SK-MEL-5 (cell line): ENCODE measurements at regions not wholly inside any gene's neighbourhood (a gene's known extent, or its start where the extent isn't known, plus 50 kb on each side); places are given as distances from the start of the nearest gene placed in this dataset.
"Not testable (repeated sequence)": the region's sequence is repeated elsewhere in the genome, so short reads cannot be mapped to it uniquely, and the experiment has no call there.

ENCODE experiments used
- DNase-seq: peaks from one replicate; pipeline ENCODE4 v3.0.0-alpha.2; 2016; ENCODE audit warnings: low read depth, low spot score
- in situ Hi-C: cut with HindIII; loops from 2 replicates; pipeline ENCODE4 v1.10.0; 2016; ENCODE audit warnings: low sequenced_read_pairs, high pct_unique_total_duplicates, low pct_unique_long_range_greater_than_20kb

DNA sequence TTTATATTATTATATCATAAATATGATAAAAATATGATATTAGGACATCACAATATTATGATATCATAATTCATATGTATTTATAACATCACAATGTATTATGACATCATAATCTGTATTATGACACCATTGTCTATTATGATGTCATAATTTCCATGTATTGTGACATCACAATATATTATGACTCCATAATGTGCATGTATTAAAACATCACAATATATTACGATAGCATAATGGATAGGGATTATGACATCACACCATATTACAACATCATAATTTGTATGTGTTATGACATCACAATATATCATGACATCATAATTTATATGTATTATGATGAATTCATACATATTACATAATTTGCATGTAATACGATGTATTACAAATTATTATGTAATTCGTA is 1755.9 kb downstream of the TP53TG3F start:
- in situ Hi-C loops: no loop called here

DNA sequence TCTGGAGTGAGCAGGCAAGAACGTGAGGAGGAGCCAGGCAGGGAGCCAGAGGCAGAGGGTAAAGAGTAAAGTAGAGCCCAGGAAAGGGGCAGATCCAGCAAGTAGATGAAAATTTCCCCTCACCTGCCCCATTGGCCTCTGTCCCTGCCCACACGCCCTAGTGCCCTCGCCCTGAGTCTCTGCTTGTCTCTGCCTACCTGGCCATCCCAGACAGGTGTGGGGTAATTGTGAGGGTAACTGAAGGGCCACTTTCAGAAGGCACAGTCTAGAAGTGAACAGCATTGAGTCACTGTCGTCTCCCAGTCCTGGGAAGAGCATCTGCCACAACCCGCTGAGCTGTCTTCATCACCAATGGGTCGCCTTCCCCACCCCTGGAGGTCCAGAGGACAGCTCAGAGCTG is 1756.8 kb downstream of the TP53TG3F start:
- DNase-seq, in situ Hi-C loops: not testable (repeated sequence)

More for the DNA sequence above, 1755.9 kb downstream of the TP53TG3F start:
- no peak for DNase-seq

DNA sequence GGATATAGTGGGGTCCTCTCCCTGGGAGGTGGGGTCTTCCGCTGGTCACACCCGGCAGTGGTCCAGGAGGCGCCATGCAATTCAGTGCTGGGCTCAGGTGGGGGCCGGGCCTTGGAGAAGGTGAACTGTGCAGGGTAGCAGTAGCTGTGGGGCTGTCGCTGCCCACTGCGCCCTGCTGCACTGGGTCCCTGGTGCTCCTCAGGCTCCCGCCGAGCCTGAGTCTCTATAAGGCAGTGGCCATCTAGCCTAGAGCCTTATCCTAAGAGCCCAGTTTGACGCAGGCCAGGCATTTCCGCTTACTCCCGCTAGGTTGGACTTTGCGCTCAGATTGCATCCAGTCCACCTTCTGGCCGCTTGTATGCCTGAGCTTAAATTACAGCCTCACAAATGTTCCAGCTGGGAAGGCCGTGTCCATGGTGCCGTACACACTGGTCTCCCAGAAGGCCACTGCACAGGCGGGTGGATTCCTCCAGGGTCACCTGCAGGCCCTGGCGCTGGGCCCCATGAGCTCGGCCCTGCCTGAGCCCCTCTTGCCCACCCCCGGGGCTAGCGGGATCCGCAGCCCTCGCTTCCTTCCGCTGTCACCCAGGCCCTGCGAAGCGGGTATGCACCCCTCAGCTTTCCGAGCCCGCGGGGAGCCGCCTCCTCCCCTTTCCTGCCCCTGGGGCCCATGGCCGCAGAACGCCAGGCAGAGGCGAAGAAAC is 1762.2 kb downstream of the TP53TG3F start:
- in situ Hi-C loops: no loop called here

DNA sequence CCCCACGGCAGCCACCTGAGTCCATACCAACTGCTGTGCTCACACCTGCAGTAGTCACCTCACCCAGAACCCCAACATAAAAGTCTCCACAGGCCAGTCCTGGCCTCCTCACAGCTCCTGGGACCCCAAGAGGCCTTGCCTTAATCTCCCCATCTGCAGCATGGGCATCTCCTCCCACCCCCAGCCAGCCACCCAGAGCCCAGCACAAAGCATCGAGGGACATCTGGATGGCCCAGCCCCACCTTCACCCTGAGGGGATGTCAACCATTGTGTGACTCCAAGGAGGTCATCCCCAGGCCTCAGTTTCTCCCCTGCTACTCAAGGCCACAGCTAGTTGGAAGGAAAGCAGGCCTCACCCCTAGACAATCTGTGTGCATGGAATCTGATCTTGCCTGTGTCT is 1775.3 kb downstream of the TP53TG3F start:
- in situ Hi-C loops: no loop called here
- DNase-seq: no peak

More for the DNA sequence above, 1762.2 kb downstream of the TP53TG3F start:
- DNase-seq: no peak

DNA sequence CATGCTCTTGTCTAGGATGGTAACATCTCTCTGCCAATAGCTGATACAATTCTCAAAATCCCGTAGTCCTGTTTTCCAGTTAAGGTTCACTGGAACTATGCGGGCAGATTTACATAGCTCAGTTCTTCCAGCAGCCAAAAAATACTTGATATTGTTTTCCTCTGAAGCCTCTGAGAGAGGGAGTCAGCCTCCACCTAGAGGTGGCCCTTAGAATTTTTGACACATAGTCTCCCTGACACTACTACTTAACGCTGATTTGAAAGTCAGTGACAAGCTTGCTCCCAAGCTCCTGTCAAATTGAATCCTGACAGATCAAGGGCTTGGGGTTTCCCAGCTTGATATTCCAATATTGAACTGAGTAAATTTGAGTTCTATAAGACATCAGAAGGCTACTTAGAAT is 1780.1 kb downstream of the TP53TG3F start:
- peak; percentile 59 for DNase-seq
- in situ Hi-C loops: no loop called here

DNA sequence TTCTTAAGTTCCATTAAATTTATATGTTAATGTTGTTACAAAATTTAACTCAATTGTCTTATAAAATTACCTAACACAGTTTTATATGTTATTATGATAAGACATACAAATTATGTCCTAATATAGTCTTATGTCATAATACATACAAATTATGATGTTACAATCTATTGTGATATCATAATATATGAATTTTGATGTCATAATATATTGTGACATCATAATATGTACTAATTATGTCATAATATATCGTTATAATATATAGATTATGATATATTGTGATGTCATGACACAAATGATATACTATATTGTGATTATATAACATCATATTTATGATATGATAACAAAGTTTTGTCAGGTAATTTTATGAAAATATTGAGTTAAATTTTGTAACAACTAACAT is 1789.6 kb downstream of the TP53TG3F start:
- DNase-seq: no peak

DNA sequence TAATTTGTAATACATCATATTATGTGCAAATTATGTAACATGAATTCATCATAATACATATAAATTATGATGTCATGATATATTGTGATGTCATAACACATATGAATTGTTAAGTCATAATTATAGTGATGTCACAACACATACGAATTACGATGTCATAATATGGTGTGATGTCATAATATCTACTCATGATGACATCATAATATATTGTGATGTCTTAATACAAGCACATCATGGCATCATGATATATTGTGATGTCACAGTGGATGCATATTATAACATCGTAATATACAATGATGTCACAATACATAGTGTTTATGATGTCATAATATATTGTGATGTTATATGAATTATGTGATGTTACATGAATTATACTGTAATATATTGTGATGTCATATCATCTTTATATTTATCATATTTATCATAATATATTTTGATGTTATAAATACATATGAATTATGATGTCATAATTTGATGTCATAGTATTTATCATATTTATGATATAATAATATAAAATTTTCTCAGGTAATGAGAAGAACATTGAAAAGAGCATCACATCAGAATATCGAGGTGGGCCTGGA is 1793.0 kb downstream of the TP53TG3F start:
- in situ Hi-C loops: no loop called here
- DNase-seq: peak; percentile 31

More for the DNA sequence above, 1789.6 kb downstream of the TP53TG3F start:
- in situ Hi-C loops: no loop called here

DNA sequence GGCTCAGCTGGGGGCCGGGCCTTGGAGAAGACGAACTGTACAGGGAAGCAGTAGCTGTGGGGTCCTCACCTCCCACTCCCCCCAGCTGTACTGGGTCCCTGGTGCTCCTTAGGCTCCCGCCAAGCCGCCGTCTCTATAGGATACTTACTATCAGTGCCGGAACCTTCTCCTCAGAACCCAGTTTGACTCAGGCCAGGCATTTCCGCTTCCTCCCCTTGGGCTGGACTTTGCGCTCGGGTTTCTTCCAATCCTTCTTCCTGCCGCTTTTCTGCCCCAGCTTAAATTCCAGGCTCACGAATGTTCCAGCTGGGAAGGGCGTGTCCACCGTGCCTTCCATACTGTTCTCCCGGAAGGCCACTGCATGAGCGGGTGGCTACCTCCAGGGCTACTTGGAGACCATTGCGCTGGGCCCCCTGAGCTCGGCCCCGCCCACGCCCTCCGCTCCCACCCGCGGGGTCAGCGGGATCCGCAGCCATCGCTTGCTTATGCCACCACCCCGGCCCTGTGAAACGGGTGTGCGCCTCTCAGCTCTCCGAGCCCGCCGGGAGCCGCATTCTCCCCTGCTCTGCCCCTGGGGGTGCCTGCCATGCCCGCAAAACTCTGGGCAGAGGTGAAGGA is 1795.9 kb downstream of the TP53TG3F start:
- in situ Hi-C loops: no loop called here
- DNase-seq: no peak

DNA sequence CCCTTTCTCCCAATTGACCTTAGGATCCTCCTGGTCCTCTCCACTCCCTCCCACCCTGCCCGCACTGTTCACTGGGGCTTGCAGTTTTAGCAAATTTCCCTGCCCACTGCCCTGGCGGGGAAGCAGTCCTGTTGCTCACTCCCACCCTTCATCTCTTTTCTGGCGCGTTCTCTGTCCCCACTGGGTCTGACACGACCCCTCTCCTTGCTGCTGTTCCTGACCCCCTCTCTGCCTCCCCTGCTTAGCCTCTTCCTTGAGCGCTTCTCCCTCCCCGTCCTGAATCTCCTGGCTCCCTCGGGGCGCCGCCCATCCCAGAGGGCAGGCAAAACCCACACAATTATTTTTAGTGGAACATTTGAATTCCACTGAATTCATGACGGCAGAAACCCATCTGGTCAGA is 1796.4 kb downstream of the TP53TG3F start:
- in situ Hi-C loops: no loop called here
- DNase-seq: no peak

DNA sequence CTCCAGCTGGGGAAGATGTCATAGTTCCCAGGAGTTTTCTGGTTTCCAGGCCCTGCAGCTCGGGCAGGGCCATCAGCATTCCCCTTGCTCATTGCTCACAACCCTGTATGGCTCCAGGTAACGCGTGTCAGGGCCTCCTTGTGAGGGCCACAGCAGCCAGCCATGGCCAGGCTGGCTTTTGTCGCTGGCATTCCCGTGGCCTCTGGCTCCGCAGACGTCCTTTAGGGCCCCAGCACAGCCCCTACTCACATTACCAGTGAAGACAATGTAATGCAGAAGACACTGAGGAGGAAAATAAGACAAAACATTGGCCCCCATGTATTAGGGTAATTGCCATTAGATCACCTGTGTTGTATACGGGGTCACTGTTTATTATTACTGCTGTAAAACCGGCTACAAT is 1799.0 kb downstream of the TP53TG3F start:
- in situ Hi-C loops: no loop called here
- no peak for DNase-seq

DNA sequence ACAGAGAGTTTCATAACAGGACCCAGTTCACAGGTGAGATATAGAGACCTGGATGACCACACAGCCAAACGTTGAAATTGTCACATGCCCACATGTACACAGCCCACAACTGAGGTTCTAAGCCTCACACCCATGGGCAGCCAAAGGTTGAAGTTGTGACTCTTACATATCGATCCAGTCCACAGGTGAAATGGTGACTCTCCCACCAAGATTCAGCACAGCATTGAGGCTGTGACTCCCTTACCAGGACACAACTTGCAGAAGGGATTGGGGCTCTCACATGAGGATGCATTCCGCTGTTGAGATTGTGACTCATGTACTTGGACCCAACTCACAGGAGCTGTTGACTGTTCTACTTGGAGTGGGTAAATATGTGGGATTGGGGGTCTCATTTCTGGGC is 1836.4 kb downstream of the TP53TG3F start:
- DNase-seq: no peak
- in situ Hi-C loops: no loop called here

DNA sequence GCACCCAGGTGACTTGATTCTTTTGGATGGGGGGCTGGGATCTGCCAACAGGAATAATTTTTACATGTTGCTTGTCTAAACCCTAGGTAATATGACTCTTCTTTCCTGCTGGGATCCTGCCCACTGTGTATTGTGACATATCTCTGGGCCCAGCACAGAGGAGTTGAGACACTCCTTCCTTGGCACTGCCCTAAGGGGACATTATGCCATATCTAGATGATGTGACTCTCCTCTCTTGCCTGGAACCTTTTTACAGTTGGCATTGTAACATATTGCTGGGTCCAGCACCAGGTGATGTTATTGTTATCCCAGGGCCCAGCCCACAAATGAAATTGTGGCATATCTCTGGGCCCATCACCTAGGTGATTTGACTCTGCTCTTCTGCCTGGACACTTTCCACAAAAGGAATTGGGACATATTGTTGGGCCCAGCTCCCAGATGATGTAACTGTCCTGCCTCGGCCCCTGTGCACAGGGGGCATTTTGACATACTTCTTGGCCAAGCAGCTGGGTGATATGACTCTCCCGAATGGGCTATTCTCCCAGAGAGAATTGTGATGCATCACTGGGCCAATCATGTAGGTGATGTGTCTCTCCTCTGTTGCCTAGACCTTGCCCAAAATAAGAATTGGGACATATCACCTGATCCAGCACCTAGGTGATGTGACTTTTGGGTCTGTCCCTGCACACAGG is 1837.7 kb downstream of the TP53TG3F start:
- no peak for DNase-seq

DNA sequence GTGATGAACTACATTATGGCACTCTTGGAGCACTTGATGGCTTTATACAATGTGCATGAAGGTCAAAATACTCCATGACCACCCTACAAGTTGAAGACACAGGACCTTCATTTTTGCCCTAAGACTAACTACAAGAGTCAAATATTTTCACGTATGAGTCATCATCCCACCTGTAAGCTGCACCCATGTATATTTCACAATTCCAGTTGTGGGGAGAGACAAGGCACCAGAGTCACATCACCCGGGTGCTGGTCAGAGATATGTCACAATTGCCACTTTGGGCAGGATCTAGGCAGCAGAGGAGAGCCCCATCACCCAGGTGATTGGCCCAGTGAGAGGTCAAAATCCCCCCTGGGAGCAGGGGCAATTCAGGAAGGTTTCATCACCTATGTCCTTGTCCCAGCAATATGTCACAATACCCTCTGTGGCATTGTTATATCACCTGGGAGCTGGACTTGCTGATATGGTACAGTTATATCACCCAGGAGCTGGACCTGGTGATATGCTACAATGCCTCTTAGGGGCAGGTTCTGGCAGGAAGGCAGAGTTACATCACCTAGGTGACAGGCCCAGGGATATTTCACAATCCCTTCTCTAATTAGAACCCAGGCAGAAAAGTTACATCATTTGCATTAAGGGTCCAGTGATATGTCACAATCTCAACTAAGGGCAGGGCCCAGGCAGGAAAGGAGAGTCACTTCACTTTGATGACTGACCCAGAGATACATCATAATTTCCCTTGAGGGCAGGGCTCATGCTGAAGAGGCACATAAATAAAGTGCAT is 1839.2 kb downstream of the TP53TG3F start:
- no peak for DNase-seq
- in situ Hi-C loops: no loop called here

More for the DNA sequence above, 1837.7 kb downstream of the TP53TG3F start:
- in situ Hi-C loops: no loop called here

DNA sequence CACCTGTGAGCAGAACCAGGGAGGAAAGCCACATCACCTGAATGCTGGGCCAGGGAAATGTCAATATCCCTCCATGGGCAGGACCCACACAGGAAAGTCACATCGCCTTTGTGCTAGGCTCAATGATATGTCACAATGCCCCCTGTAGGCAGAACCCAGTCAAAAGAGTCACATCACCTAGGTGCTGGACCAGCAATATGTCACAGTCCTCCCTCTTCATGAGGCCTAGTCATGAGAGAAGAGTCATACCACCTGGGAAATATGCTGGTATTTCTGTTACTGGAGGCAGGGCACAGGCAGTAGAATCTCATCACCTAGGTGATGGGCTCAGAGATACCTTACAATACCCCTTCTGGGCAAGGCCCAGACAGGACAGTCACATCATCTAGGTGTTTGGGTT is 1843.4 kb downstream of the TP53TG3F start:
- in situ Hi-C loops: no loop called here
- DNase-seq: no peak

DNA sequence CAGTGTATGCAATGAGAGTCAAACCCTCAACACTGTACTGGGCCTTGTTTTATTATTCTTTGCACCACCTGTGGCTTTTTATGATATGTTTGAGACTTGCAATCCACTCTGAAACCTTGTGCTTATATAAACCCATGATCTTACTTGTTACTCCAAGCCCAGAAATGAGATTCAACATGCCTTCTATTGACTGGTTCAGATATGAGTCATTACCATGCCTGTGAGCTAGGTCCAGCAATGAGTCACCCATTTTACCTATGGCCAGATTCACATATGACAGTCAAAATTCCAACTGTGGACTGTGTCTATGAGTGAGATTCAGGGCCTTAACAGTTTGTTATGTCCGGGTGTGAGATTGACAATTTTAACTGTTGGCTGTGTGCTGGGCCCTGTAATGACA is 1846.1 kb downstream of the TP53TG3F start:
- in situ Hi-C loops: no loop called here

DNA sequence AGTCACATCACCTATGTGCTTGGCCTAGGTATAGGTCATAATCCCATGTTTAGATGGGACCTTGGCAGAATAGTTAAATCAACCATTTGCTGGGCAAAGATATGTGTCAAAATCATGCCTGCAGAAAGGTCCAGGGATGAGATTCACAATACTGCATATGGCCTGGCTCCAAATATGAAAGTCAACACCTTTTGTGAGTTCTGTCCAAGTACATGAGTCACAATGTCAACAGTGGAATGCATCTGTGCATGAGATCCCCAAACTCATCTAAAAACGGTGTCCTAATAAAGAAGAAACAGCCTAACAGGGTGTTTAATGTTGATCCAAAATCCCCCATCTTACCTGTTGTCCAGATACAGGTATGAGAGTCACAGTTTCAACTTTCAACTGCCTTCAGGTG is 1847.5 kb downstream of the TP53TG3F start:
- DNase-seq: no peak
- in situ Hi-C loops: no loop called here

More for the DNA sequence above, 1846.1 kb downstream of the TP53TG3F start:
- DNase-seq: peak; percentile 46

DNA sequence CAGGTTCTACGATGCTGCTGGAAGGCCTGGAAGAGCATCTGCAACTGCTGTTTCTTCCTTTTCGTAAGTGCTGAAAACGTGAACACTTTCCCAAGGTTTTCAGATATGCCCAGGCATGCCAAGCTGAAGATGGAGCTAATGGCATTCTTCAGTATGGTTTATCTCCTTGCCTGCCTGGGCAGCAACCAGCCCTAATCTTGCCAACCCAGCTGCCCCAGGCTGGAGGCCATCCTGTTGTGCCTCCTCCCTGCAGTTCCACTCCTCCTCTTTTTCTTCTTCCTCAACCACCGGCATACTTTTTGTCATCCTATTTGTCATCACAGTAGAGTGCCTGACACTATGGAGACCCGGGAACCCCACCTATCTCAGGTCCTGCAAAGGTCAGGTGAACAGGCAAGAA is 1849.3 kb downstream of the TP53TG3F start:
- in situ Hi-C loops: no loop called here
- no peak for DNase-seq

DNA sequence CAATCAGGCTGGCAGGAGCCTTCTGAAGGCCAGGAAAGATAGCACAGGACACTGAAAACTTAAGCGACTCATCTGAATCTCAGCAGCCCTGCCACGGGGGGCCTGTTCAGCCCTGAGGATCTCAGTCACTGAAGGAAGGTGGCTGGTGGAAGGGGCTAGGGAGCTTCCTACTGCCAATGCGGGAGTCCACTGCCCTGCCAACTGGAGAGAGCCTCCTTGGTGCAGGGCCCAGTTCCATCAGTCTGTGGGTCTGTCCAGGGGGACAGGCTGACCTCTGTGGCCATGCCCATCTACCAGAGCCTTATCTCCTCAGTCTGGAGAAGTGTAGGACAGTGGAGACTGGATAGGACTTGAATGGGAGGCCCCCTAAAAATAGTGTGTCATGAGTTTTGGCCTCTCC is 1851.6 kb downstream of the TP53TG3F start:
- no peak for DNase-seq
- in situ Hi-C loops: no loop called here
